ENCODE measurements at regions not wholly inside any gene's neighbourhood (a gene's known extent, or its start where the extent isn't known, plus 50 kb on each side); places are given as distances from the start of the nearest gene placed in this dataset.

GRCh38 chr1:195908121-195908520 is 700.1 kb downstream of the KCNT2 start:
- H4K20me1 ChIP-seq (ENCODE audit: control insufficient read depth, insufficient read depth), result no peaks in the 10 kb centered on the region
- TF ChIP-seq ZNF217 (IDR thresholded peaks at IDR 0.05) (no peak), DPF2 (IDR thresholded peaks at IDR 0.05) (no peak), LARP7 (IDR thresholded peaks at IDR 0.05) (no peak), SREBF1 (IDR thresholded peaks at IDR 0.05; ENCODE audit: low read length) (no peak), POU2F2 (IDR thresholded peaks at IDR 0.05; ENCODE audit: borderline replicate concordance, low read depth, low read length) (no peak), REST (IDR thresholded peaks at IDR 0.05; ENCODE audit: low read depth, low read length) (no peak), MXI1 (IDR thresholded peaks at IDR 0.05; ENCODE audit: low read depth, low read length) (no peak)
- H3K4me1 ChIP-seq (ENCODE audit: control insufficient read depth, insufficient read depth, low read length), result no peaks in the 10 kb centered on the region
- DNase-seq (ENCODE audit: low read depth, low spot score) (no peak), FAIRE-seq (no peak), ATAC-seq (no peak)
- ChIA-PET POLR2A (no interaction called here), CTCF (interaction anchor here (0.6 kb wide), 1 partner anchor 1031 kb away, joined by 4 read pairs; no protein-coding TSS in a partner anchor), SMC1A (ENCODE audit: uncharacterized antibody, unreplicated experiment) (no interaction called here), RAD21 (ENCODE audit: unreplicated experiment) (no interaction called here)
- no peak overlapping the region for H3K9ac ChIP-seq (ENCODE audit: control insufficient read depth, insufficient read depth, low read length)
- no peak overlapping the region for H2AFZ ChIP-seq (ENCODE audit: control insufficient read depth, low read depth, low read length)
- no peak overlapping the region for H3K27ac ChIP-seq (ENCODE audit: control insufficient read depth, insufficient read depth)
- no peaks in the 10 kb centered on the region for H3K27me3 ChIP-seq (replicated peaks in 1 of 2; ENCODE audit: control insufficient read depth in 2 of 2, insufficient read depth in 2 of 2, low read length in 1 of 2)
- intact Hi-C loops (cut with micrococcal nuclease; ENCODE audit: unreplicated experiment), result no loop called here
- no peaks in the 10 kb centered on the region for H3K9me3 ChIP-seq (replicated peaks; ENCODE audit: control insufficient read depth, insufficient read depth, low read length)
- BruUV-seq (replicated peaks), result no TSS peak
- in situ Hi-C loops (cut with MboI), result no loop called here
- H3K36me3 ChIP-seq (ENCODE audit: control insufficient read depth in 2 of 2, insufficient read depth in 2 of 2, low read length in 1 of 2), result no peaks in the 10 kb centered on the region
- no peaks in the 10 kb centered on the region for H3K79me2 ChIP-seq (ENCODE audit: control insufficient read depth, insufficient read depth, low read length)
- 0% methylated on average over 1 of the region's 1 CpG for WGBS (ENCODE audit: insufficient coverage, insufficient replicate concordance, low lambda C conversion rate, missing lambda C conversion rate)
- no peak overlapping the region for H3K4me3 ChIP-seq
- H3K4me2 ChIP-seq (ENCODE audit: control insufficient read depth, insufficient read depth), result no peak overlapping the region
